ENCODE measurements at regions not wholly inside any gene's neighbourhood (a gene's known extent, or its start where the extent isn't known, plus 50 kb on each side); places are given as distances from the start of the nearest gene placed in this dataset.

DNA sequence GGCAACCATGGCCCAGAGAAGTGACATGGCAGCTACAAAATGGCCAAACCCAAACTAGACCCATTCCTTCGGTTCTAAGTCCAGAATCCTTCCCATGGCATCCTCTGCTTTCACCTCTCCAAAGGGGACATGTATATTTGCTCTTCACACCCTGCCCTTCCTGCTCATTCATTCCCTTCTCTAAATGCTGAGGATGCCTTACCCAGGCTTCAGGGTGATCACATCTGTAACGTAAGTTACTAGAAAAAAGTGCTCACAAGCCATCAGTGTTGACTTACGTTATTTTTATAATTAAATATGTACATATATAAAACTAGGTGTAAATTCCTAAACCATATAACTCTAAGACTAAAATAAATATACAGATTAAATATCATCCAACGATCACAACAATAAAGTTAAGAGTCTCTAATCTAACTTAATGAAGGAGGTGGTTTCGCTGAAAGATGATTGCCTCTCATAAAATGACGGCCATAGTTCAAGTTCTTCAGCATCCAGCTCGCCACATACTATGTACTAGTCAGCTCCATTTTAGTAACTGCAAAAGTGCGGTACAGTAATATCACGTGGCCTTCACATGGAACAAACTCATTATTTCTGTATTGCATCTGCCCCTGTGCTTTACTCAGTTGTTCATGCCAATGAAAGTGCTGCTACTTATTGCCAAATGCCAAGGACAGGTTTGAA lies 74.6 kb downstream of the TENT5C start:
- Histone ChIP-seq H3F3A (ENCODE audit: insufficient read depth, low read length) (no peaks in the 10 kb centered on the region), H3K27ac (ENCODE audit: low read depth, low read length, poor library complexity, severe bottlenecking) (no peak overlapping the region), H3K79me2 (ENCODE audit: insufficient read depth, low read length) (no peaks in the 10 kb centered on the region), H3K9ac (ENCODE audit: low read length) (no peak overlapping the region), H4K20me1 (ENCODE audit: insufficient read depth, low read length) (no peaks in the 10 kb centered on the region), H2AFZ (ENCODE audit: low read length) (no peak overlapping the region), H3K36me3 (ENCODE audit: insufficient read depth, low read length) (no peaks in the 10 kb centered on the region), H3K9me3 (ENCODE audit: low read length) (no peaks in the 10 kb centered on the region), H3K4me3 (ENCODE audit: low read depth, low read length, poor library complexity, severe bottlenecking) (no peak overlapping the region), H3K27me3 (ENCODE audit: insufficient read depth, low read length) (no peaks in the 10 kb centered on the region), H3K4me1 (ENCODE audit: insufficient read depth, low read length, severe bottlenecking) (peaks cover 16% of the 10 kb centered on the region), H3K9me2 (ENCODE audit: low read depth, low read length) (no peaks in the 10 kb centered on the region), H3K4me2 (ENCODE audit: low read length) (no peak overlapping the region)
- TF ChIP-seq CTCF (IDR thresholded peaks at IDR 0.05; ENCODE audit: low read length) = no peak
- TF ChIP-seq EZH2 (IDR thresholded peaks at IDR 0.05; ENCODE audit: borderline replicate concordance, low read length) = no peak

DNA sequence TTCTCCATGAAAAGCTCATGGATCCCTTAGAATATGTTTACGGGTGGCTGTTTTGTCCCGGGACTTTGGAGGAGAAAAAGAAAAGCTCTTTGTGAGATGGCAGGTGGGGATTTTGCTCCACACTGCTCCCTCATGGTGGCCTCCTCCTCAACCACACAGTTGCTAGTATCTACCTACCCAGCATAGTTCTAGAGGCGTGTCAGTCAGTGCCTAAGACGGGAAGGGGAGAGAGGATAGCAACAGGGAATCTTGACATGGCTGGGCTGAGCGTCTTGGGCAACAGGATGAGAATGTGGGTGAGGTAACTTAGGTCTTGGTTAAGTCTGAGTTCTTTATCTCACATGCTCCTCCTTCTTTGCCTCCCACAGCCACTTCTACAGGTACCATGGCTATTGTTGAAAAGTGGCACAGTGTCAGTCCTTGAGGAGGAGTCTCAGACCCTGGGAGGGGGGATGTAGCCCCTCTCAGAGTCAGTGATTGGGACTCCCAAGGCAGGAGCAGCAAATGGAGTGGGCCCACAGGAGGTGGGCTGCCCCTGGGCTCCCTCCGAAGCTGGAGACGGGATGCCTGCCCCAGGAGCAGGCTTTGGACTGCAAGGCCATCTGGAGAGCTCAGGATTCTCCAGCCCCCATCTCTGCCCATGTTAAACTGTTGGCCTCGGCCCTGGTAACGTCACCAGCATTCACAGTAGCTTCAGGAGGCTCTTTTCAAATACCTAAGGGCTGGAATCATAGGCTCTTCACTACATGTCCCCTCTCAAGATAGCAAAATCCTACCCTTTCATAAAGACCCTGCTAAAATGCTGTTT lies 75.4 kb downstream of the TENT5C start:
- no peak overlapping the region for H3K27ac ChIP-seq (ENCODE audit: low read depth, low read length, poor library complexity, severe bottlenecking)
- no peaks in the 10 kb centered on the region for H3K9me2 ChIP-seq (ENCODE audit: low read depth, low read length)
- no peak overlapping the region for H3K4me3 ChIP-seq (ENCODE audit: low read depth, low read length, poor library complexity, severe bottlenecking)
- H3K4me1 ChIP-seq (ENCODE audit: insufficient read depth, low read length, severe bottlenecking) = peaks cover 16% of the 10 kb centered on the region
- no peaks in the 10 kb centered on the region for H3K79me2 ChIP-seq (ENCODE audit: insufficient read depth, low read length)
- no peaks in the 10 kb centered on the region for H3K27me3 ChIP-seq (ENCODE audit: insufficient read depth, low read length)
- no peaks in the 10 kb centered on the region for H3F3A ChIP-seq (ENCODE audit: insufficient read depth, low read length)
- H3K36me3 ChIP-seq (ENCODE audit: insufficient read depth, low read length) = no peaks in the 10 kb centered on the region
- no peak overlapping the region for H3K4me2 ChIP-seq (ENCODE audit: low read length)
- no peak overlapping the region for H2AFZ ChIP-seq (ENCODE audit: low read length)
- H3K9me3 ChIP-seq (ENCODE audit: low read length) = no peaks in the 10 kb centered on the region
- no peaks in the 10 kb centered on the region for H4K20me1 ChIP-seq (ENCODE audit: insufficient read depth, low read length)
- H3K9ac ChIP-seq (ENCODE audit: low read length) = no peak overlapping the region
- peak; percentile 15; the same call in 1 of the 2 replicates for TF ChIP-seq CTCF (IDR thresholded peaks at IDR 0.05; ENCODE audit: low read length)
- no peak for TF ChIP-seq EZH2 (IDR thresholded peaks at IDR 0.05; ENCODE audit: borderline replicate concordance, low read length)

DNA sequence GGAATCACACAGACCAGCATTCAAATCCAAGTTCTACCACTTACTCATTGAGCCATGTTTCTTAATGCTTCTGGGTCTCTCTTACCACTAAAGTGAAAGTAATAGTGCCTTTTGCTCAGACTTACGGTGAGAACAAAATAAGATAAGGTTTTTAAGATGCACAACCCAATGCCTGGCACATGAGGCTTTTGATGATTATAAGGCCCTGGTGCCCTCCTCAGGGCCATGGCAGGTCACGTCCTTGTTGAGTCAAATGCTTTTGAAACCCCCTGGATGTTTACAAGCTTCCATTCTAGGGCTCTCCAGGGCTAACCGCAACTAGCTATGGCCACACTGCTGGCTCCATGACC lies 76.0 kb downstream of the TENT5C start:
- H3K4me1 ChIP-seq (ENCODE audit: insufficient read depth, low read length, severe bottlenecking) = peaks cover 16% of the 10 kb centered on the region
- no peak overlapping the region for H3K4me3 ChIP-seq (ENCODE audit: low read depth, low read length, poor library complexity, severe bottlenecking)
- H3K27ac ChIP-seq (ENCODE audit: low read depth, low read length, poor library complexity, severe bottlenecking) = no peak overlapping the region
- no peak overlapping the region for H3K4me2 ChIP-seq (ENCODE audit: low read length)
- no peaks in the 10 kb centered on the region for H3K27me3 ChIP-seq (ENCODE audit: insufficient read depth, low read length)
- no peak overlapping the region for H3K9ac ChIP-seq (ENCODE audit: low read length)
- no peaks in the 10 kb centered on the region for H3K79me2 ChIP-seq (ENCODE audit: insufficient read depth, low read length)
- no peaks in the 10 kb centered on the region for H4K20me1 ChIP-seq (ENCODE audit: insufficient read depth, low read length)
- H3F3A ChIP-seq (ENCODE audit: insufficient read depth, low read length) = no peaks in the 10 kb centered on the region
- TF ChIP-seq CTCF (IDR thresholded peaks at IDR 0.05; ENCODE audit: low read length) (no peak), EZH2 (IDR thresholded peaks at IDR 0.05; ENCODE audit: borderline replicate concordance, low read length) (no peak)
- H3K9me2 ChIP-seq (ENCODE audit: low read depth, low read length) = no peaks in the 10 kb centered on the region
- H2AFZ ChIP-seq (ENCODE audit: low read length) = no peak overlapping the region
- H3K9me3 ChIP-seq (ENCODE audit: low read length) = no peaks in the 10 kb centered on the region
- H3K36me3 ChIP-seq (ENCODE audit: insufficient read depth, low read length) = no peaks in the 10 kb centered on the region
